Calu3 (cell line): ENCODE measurements at regions not wholly inside any gene's neighbourhood (a gene's known extent, or its start where the extent isn't known, plus 50 kb on each side); places are given as distances from the start of the nearest gene placed in this dataset.

Source experiments
- BruUV-seq: library from RNA; stranded (reverse); fragments of 400-500 nt; replicated peaks from 2 replicates; lab custom pipeline; 2021; lab: Mats Ljungman, UMichigan
- CTCF ChIA-PET: fragments of 300-600 bp; sonication (Branson Sonifier 250); formaldehyde crosslinking; loops from one replicate; lab custom pipeline; 2022; ENCODE audit warnings: antibody characterized with exemption; lab: Charles Lee
- DNase-seq: peaks from one replicate; pipeline ENCODE4 v3.0.0; 2022
- H3K27ac Mint-ChIP-seq: one replicate; pipeline ENCODE4 v1.8.0; 2022; ENCODE audit warnings: mixed read lengths; ENCODE audit not compliant: unreplicated experiment
- H3K27me3 Mint-ChIP-seq: one replicate; pipeline ENCODE4 v1.8.0; 2022; ENCODE audit warnings: mixed read lengths; ENCODE audit not compliant: unreplicated experiment
- H3K36me3 Mint-ChIP-seq: one replicate; pipeline ENCODE4 v1.8.0; 2022; ENCODE audit warnings: mild to moderate bottlenecking, moderate library complexity, mixed read lengths; ENCODE audit not compliant: insufficient read depth, unreplicated experiment
- H3K4me1 Mint-ChIP-seq: one replicate; pipeline ENCODE4 v1.8.0; 2022; ENCODE audit warnings: mild to moderate bottlenecking, low read depth, mixed read lengths; ENCODE audit not compliant: unreplicated experiment
- H3K4me3 Mint-ChIP-seq: one replicate; pipeline ENCODE4 v1.8.0; 2022; ENCODE audit warnings: mild to moderate bottlenecking, low read depth, moderate library complexity, mixed read lengths; ENCODE audit not compliant: unreplicated experiment
- H3K9me3 Mint-ChIP-seq: one replicate; pipeline ENCODE4 v1.8.0; 2022; ENCODE audit warnings: low read depth, mixed read lengths; ENCODE audit not compliant: unreplicated experiment
- intact Hi-C: fragments of 100-400 bp; cut with micrococcal nuclease; formaldehyde crosslinking; loops from one replicate; pipeline ENCODE4 v1.10.0; 2022; ENCODE audit not compliant: unreplicated experiment
- TF ChIP-seq, protein P1 (sequence below): fragments of 200-600 bp; IDR thresholded peaks from one replicate; pipeline ENCODE4 v1.8.0; 2022; ENCODE audit warnings: antibody characterized with exemption; ENCODE audit not compliant: unreplicated experiment

DNA sequence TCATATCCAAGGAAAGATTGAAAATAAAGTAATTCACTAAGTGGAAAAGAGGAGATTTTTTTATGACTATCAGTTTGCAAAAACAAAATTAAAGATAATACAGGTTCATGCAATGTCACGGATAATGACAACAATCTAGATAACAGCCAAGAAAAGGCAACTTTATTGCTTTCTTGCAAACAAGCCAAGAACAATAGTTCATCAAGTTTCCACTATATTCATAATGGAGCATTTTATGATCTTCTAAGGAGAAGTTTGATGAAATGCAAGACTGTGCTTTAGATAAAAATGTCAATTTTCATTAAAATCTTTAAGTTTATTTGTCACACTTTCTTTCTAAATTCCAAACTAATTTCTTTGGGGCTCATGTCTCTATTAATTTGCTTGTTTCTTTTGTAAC, 53.9 kb upstream of the NRP1 start:
- no TSS peak for BruUV-seq
- DNase-seq, result no peak
- Mint-ChIP-seq H3K36me3 (no peaks in the 10 kb centered on the region), H3K27ac (no peak overlapping the region), H3K4me1 (no peaks in the 10 kb centered on the region), H3K27me3 (no peaks in the 10 kb centered on the region), H3K9me3 (no peaks in the 10 kb centered on the region), H3K4me3 (no peak overlapping the region)
- CTCF ChIA-PET, result no interaction called here
- intact Hi-C loops, result no loop called here
- TF ChIP-seq, protein P1, sequence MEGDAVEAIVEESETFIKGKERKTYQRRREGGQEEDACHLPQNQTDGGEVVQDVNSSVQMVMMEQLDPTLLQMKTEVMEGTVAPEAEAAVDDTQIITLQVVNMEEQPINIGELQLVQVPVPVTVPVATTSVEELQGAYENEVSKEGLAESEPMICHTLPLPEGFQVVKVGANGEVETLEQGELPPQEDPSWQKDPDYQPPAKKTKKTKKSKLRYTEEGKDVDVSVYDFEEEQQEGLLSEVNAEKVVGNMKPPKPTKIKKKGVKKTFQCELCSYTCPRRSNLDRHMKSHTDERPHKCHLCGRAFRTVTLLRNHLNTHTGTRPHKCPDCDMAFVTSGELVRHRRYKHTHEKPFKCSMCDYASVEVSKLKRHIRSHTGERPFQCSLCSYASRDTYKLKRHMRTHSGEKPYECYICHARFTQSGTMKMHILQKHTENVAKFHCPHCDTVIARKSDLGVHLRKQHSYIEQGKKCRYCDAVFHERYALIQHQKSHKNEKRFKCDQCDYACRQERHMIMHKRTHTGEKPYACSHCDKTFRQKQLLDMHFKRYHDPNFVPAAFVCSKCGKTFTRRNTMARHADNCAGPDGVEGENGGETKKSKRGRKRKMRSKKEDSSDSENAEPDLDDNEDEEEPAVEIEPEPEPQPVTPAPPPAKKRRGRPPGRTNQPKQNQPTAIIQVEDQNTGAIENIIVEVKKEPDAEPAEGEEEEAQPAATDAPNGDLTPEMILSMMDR, result no peak

DNA sequence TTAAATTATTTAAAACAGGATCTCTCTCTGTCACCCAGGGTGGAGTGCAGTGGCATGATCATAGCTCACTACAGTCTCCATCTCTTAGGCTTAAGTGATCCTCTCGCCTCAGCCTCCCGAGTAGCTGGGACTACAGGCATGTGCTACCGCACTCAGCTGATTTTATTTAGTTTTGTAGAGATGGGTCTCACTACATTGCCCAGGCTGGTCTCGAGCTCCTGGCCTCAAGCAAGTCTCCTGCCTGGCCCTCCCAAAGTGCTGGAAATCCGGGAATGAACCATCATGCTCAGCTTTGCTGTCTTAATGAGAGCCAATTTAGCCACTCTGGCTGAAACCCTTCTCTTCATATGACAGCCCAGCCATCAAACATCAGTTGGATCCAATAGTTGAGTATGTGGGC, 53.3 kb upstream of the NRP1 start:
- CTCF ChIA-PET, result interaction anchor here (0.6 to 0.7 kb wide), 3 partner anchors 11 to 963 kb away, joined by 3 to 6 read pairs (median 3); no protein-coding TSS in a partner anchor
- no peak overlapping the region for H3K27ac Mint-ChIP-seq
- intact Hi-C loops, result no loop called here
- H3K4me3 Mint-ChIP-seq, result no peak overlapping the region
- no peak for DNase-seq
- H3K27me3 Mint-ChIP-seq, result no peaks in the 10 kb centered on the region
- TF ChIP-seq, protein P1, result no peak
- no peaks in the 10 kb centered on the region for H3K9me3 Mint-ChIP-seq
- no peaks in the 10 kb centered on the region for H3K4me1 Mint-ChIP-seq
- H3K36me3 Mint-ChIP-seq, result no peaks in the 10 kb centered on the region
- no TSS peak for BruUV-seq

- CTCF ChIA-PET, result interaction anchor here (0.6 to 0.7 kb wide), 4 partner anchors 10 to 964 kb away, joined by 3 to 7 read pairs (median 6); no protein-coding TSS in a partner anchor
- no peak overlapping the region for H3K27ac Mint-ChIP-seq
- H3K27me3 Mint-ChIP-seq, result no peaks in the 10 kb centered on the region
- TF ChIP-seq, protein P1, result no peak
- H3K9me3 Mint-ChIP-seq, result no peaks in the 10 kb centered on the region
- H3K4me3 Mint-ChIP-seq, result no peak overlapping the region
- no TSS peak for BruUV-seq
- no peak for DNase-seq
- H3K4me1 Mint-ChIP-seq, result peaks cover 7% of the 10 kb centered on the region
- intact Hi-C loops, result no loop called here
- H3K36me3 Mint-ChIP-seq, result no peaks in the 10 kb centered on the region
These were observed 52.5 kb upstream of the NRP1 start for GRCh38 chr10:33386926-33387325.

DNA sequence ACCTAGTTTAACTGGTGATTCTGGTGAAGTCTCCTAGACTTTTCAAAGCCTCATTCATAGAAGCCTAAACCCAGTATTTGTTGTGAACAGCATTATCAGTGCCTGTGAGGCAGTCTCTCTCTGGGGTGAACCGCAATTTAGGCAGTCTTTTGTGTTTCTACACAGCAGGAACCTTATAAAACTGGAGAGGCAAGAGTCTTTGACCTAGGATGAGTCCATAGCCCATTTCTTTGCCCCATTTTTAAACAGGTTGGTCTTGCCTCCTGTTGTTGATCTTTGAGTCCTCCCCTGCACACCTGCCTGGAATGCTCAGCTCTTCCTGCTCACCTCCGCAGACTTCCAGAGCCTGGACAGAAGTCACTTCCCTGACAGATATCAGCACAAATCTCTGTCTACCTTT, 51.2 kb upstream of the NRP1 start:
- no TSS peak for BruUV-seq
- Mint-ChIP-seq H3K4me1 (peaks cover 9% of the 10 kb centered on the region), H3K27ac (no peak overlapping the region), H3K36me3 (no peaks in the 10 kb centered on the region), H3K27me3 (no peaks in the 10 kb centered on the region), H3K4me3 (no peak overlapping the region), H3K9me3 (no peaks in the 10 kb centered on the region)
- CTCF ChIA-PET, result no interaction called here
- TF ChIP-seq, protein P1, result no peak
- intact Hi-C loops, result no loop called here
- DNase-seq, result no peak
